COLO829 (cell line): ENCODE measurements at regions not wholly inside any gene's neighbourhood (a gene's known extent, or its start where the extent isn't known, plus 50 kb on each side); places are given as distances from the start of the nearest gene placed in this dataset.

Experiments
- DNase-seq: peaks from one replicate; pipeline ENCODE4 v3.0.0; 2012; ENCODE audit warnings: low spot score

DNA sequence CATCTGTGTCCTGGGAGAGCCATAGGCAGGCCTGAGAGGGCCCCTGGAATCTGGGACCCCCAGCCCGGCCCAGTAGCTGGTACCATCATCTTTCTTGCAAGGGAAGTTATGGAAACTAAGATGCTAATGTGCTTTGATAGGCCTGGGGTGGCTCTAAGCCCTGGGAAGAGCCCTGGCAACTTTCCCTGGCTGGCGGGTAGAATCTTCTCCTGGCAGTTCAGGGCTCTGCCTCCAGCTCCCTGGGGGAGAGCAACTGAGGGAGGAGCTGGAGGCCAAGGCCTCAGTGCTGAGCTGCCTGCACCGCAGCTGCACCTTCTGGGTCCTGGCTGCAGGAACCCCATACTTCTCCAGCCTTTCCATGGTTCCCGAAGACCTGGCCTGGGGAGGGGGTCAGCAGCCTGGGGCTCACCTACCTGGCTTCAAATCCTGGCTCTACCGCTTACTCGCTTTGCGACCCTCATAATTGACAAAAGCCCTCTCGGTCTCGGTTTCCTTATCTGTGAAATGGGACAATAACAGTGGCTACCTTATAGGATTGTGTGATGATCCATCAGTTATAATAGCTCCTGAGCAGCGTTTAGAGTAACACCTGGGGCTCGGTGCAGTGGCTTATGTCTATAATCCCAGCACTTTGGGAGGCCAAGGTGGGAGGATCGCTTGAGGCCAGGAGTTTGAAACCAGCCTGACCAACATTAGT lies 333.7 kb downstream of the SEC14L1 start:
- DNase-seq = no peak

DNA sequence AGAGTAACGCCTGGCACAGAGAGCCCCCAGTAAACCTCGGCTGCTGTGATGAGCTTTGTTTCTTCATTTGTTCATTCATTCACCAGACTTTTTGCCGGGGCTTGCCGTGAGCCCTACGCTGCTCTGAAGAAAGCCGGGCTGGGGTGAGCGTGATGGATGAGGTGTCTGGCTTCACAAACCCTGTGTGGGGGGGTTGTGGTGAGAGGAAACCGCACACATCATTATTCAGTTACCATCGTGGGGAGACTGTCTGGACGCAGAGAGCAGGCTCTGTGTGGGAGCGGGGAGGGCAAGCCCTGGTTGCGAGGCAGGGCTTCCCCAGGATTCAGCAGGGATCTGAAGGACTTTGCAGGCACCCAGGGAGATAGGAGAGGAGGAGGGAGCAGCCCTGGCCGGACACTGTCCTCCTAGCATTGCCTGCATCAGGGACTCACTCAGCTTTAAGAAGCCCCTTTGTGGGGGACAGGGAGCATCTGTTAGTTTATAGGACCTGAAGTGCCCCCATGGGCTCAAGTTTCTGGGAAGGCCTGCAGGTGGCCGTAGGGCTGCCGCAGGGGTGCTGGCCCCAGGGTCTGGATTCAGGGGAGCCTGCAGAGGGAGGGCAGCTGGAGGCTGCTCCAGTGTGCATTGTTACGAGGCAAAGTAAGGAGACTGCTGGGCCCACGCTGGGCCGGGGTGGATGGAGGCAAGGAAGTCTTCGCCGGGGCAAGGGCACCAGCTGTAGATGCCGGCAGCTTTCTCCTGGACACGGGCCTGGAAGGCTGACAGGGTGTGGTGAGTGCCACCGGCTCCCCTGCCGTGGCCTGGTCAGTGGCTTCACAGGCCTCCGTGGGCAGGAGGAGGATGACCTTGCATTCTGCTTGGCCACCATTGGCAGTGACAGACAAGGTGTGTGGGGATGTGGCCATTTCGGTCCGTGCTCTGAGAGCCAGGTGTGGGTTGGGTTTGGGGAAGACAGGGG lies 334.5 kb downstream of the SEC14L1 start:
- no peak for DNase-seq

DNA sequence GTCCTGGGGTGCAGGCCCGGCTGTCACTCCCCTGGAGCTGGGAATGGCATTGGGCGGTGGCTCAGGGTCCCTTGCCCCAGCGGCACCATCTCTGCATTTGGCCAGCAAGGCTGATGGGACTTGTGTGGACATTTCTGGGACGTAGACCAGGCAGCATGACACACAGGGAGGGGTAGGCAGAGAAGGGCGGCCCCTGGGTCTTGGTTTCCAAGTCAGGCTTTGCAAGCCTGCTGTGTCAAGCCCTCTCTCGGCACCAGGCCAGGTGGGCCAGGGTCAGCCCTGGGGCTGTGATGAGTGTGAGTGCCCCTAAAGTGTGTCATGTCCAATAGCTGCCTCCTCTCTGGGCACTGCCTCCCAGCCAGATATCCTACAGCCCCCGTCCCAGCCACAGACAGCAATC lies 335.2 kb downstream of the SEC14L1 start:
- no peak for DNase-seq

- no peak for DNase-seq
Measured at GRCh38 chr17:77476498-77476897, 335.7 kb downstream of the SEC14L1 start.

- DNase-seq = no peak
Measured at GRCh38 chr17:77476931-77477805, 336.4 kb downstream of the SEC14L1 start.

- DNase-seq = no peak
Measured at GRCh38 chr17:77478281-77478680, 337.5 kb downstream of the SEC14L1 start.

GRCh38 chr17:77478899-77479298 lies 338.1 kb downstream of the SEC14L1 start:
- DNase-seq = no peak

DNA sequence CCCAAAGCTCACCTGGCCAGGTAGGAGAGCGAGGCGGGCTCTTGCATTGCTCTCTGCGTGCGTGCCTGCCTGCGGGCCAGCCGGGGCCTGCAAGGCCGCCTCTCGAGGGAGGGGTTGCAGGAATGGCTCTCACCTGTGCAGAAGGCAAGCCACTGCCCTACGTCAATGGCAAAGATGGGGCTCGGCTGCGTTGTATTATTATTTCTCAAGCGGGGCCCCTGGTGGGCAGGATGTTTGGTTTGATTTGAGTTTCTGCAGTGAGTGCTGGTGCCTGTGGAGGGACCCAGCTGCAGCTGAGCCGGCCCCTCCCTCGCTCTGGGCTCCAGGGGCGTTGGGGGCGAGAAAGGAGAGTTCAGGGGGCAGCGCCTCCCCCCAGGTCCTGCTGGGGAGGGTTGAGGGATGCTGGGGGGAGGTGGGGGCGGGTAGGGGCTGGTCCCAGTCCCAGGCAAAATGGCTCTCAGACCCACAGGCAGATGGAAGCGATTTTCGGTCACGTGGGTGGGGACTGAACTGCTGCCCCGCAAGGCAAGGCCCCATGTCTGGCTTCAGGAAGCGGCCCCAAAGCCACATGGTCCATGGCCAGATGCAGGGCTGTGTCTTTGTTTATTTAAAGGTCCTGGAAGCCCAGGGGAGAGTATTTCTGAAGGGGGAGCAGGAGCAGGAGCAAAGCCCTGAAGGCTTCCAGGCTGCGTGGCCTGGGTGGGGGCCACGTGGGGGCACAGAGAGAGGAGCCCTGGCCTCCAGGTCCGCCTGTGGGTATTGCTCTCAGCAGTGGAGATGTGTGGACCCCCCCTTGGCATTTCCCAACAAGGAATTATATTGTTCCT lies 338.8 kb downstream of the SEC14L1 start:
- DNase-seq = no peak

DNA sequence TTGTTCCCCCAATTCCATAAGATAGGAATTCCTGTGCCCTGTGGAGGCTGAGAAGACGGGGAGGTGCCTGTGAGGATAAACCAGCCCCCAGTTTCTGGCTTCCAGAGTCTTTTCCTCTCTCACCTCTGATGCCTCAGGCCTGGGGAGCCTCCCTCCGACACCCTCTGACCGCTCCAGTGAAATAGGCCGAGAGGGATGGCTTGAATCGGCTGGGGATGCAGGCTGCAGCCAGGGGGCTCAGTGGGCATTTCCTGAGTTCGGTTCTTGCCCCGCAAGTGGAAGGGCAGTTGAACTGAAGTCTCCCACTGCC lies 339.4 kb downstream of the SEC14L1 start:
- DNase-seq = no peak

DNA sequence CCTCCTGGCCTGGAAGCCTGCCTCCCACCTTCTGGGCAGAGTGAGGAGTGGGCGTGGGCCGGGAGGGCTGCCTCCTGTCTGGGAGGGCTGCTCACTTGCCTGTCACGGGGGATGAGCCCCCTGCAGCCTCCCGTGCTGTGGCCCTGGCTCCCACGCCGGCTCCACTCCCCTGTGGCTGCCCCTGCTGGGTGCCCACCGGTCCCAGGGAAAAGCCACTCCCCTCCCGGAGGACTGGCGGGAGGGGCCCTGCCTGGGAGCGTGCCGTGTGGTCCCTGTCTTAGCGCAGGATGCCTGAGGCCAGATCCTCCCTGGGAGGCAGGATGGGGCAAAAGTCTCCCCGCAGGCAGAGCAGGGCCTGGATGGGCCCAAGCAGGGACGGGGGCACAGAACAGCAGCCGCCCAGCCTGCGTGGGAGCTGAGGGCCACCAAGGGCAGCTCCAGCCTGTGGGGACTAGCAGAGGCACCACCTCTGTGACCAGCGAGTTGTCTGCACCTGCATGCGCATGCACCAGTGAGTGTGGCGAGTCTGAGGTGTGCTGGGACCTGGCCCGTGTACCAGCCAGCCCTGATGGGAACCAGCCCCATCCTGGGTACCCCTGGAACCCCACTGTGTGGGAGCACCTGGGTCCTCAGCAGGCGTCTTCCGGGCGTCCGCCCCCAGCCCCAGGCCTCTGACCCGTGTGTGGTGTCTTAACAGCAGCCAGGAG lies 339.9 kb downstream of the SEC14L1 start:
- no peak for DNase-seq

- no peak for DNase-seq
Measured at GRCh38 chr17:77481476-77482374, 341.0 kb downstream of the SEC14L1 start.

DNA sequence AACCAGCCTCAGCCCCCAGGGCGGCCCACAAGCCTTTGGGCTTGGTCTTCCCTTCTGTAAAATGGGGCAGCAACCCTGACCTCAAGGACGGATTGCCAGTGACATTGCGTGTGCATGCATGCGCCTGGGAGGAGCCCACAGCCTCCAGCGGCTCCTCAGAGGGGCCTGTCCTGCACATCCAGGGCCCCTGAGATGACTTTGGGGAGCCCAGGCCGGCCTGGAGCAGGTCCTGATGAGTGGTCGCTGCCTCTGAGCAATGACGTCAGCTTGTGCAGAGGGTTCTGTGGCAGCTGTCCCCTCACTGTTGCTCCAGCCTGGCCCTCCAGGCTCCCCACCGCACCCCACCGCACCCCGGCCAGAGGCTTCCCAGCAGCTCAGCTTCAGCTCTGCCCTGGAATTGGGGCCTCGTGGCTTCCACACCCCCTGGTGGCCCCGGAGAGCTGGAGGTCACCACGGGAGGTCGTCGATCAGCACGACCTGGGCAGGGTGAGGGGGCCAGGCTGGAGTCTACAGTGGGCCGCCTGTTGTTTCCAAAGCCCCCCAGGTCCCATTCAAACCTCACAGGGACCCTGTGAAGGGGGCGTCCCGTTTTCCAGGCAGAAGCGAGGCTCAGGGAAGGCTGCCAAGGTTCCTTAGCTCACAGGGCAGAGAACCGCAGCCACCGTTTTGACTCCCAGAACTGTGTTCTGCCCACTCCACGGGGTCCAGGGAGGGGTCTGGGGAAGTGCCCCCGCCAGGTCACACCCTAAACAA lies 341.8 kb downstream of the SEC14L1 start:
- no peak for DNase-seq

- no peak for DNase-seq
Measured at GRCh38 chr17:77483128-77483598, 342.4 kb downstream of the SEC14L1 start.

DNA sequence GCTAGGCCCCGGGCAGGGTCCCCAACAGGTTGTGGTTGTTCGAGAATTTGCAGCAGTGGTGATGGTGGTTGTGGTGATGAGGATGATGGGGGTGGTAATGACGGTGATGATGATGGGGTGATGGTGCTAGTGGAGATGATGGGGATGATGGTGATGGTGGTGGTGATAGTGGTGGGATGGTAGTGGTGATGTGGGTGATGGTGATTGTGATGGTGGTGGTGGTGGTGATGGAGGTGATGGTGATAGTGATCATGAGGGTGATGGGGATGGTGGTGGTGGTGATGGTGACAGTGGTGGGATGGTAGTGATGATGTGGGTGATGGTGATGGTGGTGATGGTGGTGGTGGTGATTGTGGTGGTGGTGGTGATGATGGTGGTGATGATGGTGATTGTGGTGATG lies 343.3 kb downstream of the SEC14L1 start:
- no peak for DNase-seq

GRCh38 chr17:77485089-77485833 lies 344.5 kb downstream of the SEC14L1 start:
- DNase-seq = no peak

DNA sequence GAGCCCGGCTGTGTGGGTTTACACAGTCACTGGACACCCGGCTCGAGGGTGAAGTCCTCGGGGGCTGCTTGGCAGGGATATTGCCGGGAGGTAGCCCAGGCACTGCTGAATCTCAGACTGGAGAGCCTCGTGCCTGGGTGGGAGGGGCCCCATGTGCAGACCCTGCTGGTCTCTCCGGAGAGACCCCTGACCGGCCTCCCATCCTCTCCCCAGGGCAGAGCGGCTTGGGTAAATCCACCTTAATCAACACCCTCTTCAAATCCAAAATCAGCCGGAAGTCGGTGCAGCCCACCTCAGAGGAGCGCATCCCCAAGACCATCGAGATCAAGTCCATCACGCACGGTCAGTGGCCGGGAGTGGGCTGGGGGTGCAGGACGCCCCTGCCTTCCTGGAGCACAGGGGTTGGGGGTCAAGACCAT lies 346.5 kb downstream of the SEC14L1 start:
- DNase-seq = no peak

GRCh38 chr17:77487677-77488530 lies 347.1 kb downstream of the SEC14L1 start:
- DNase-seq = no peak
